Left lung (tissue), 4 donors: ENCODE measurements at regions not wholly inside any gene's neighbourhood (a gene's known extent, or its start where the extent isn't known, plus 50 kb on each side); places are given as distances from the start of the nearest gene placed in this dataset.

Experiments
- ATAC-seq: fragments of 200-7000 bp; cut with Tn5 transposase; one replicate; pipeline ENCODE4 v1.9.1; 2020; ENCODE audit warnings: moderate library complexity
- DNase-seq, 4 donors: peaks; one replicate each; pipeline ENCODE4 v3.0.0-alpha.2; 2013 to 2020
- H3K27ac ChIP-seq, 2 donors: fragments of 200-600 bp; sonication (generic) in 1 of 2; one replicate each; pipeline versions ENCODE4 v1.5.0 to v1.8.0; 2020 to 2021
- H3K27me3 ChIP-seq, 2 donors: fragments of 200-600 bp; sonication (generic) in 1 of 2; one replicate each; pipeline versions ENCODE4 v1.5.0 to v1.8.0; 2020 to 2021
- H3K36me3 ChIP-seq, 2 donors: fragments of 200-600 bp; sonication (generic) in 1 of 2; one replicate each; pipeline versions ENCODE4 v1.5.0 to v1.8.0; 2020 to 2021
- H3K4me1 ChIP-seq, 2 donors: fragments of 200-600 bp; one replicate each; pipeline ENCODE4 v1.8.0; 2021
- H3K4me3 ChIP-seq, 2 donors: fragments of 200-600 bp; sonication (generic) in 1 of 2; one replicate each; pipeline versions ENCODE4 v1.5.0 to v1.8.0; 2020 to 2021; ENCODE audit warnings: mild to moderate bottlenecking in 1 of 2
- H3K9me3 ChIP-seq, 2 donors: fragments of 200-600 bp; sonication (generic) in 1 of 2; one replicate each; pipeline versions ENCODE4 v1.5.0 to v1.8.0; 2020 to 2021
- CTCF ChIP-seq, 2 donors: fragments of 200-600 bp; sonication (generic) in 1 of 2; IDR thresholded peaks; one replicate each; pipeline versions ENCODE4 v1.5.0 to v1.8.0; 2021; ENCODE audit warnings: antibody characterized with exemption in 2 of 2
- intact Hi-C, 2 donors: fragments of 100-400 bp; cut with DNase I; formaldehyde crosslinking; loops; one replicate each; pipeline versions ENCODE4 v1.11.2 to v1.14.2; 2022
- donor health status: DM: no; HTN: yes; CAD: no.
- donor health status: DM: no; HTN: no; CAD: no.

- ATAC-seq (no peak), DNase-seq (no peak)
- Histone ChIP-seq H3K4me1 (no peaks in the 10 kb centered on the region), H3K36me3 (no peaks in the 10 kb centered on the region), H3K27ac (no peak overlapping the region), H3K9me3 (no peaks in the 10 kb centered on the region), H3K27me3 (no peaks in the 10 kb centered on the region), H3K4me3 (no peak overlapping the region)
- intact Hi-C loops, result no loop called here
- no peak for TF ChIP-seq CTCF (IDR thresholded peaks at IDR 0.05)
These were observed 226.6 kb upstream of the CCDC54 start for GRCh38 chr3:107150675-107151074.

- no peak overlapping the region for H3K4me3 ChIP-seq
- no peak for TF ChIP-seq CTCF (IDR thresholded peaks at IDR 0.05)
- H3K4me1 ChIP-seq, result no peaks in the 10 kb centered on the region
- intact Hi-C loops, result no loop called here
- H3K27ac ChIP-seq, result no peak overlapping the region
- no peaks in the 10 kb centered on the region for H3K27me3 ChIP-seq
- H3K9me3 ChIP-seq, result peaks cover 0 to 30% of the 10 kb centered on the region in 2 donors
- H3K36me3 ChIP-seq, result no peaks in the 10 kb centered on the region
- no peak for ATAC-seq
- DNase-seq, result no peak
These were observed 223.3 kb upstream of the CCDC54 start for GRCh38 chr3:107153981-107154380.

GRCh38 chr3:107172411-107172810, 204.8 kb upstream of the CCDC54 start:
- H3K4me1 ChIP-seq, result no peaks in the 10 kb centered on the region
- H3K4me3 ChIP-seq, result no peak overlapping the region
- H3K27ac ChIP-seq, result no peak overlapping the region
- ATAC-seq (no peak), DNase-seq (no peak)
- H3K27me3 ChIP-seq, result no peaks in the 10 kb centered on the region
- H3K9me3 ChIP-seq, result peaks cover 0 to 43% of the 10 kb centered on the region in 2 donors
- intact Hi-C loops, result no loop called here
- H3K36me3 ChIP-seq, result no peaks in the 10 kb centered on the region
- no peak for TF ChIP-seq CTCF (IDR thresholded peaks at IDR 0.05)

- DNase-seq (no peak), ATAC-seq (no peak)
- Histone ChIP-seq H3K36me3 (no peaks in the 10 kb centered on the region), H3K9me3 (no peaks in the 10 kb centered on the region), H3K4me1 (no peaks in the 10 kb centered on the region), H3K4me3 (no peak overlapping the region), H3K27ac (no peak overlapping the region), H3K27me3 (no peaks in the 10 kb centered on the region)
- intact Hi-C loops, result no loop called here
- no peak for TF ChIP-seq CTCF (IDR thresholded peaks at IDR 0.05)
These were observed 192.9 kb upstream of the CCDC54 start for GRCh38 chr3:107184375-107184774.

- H3K4me3 ChIP-seq, result no peak overlapping the region
- no peaks in the 10 kb centered on the region for H3K36me3 ChIP-seq
- no peak for DNase-seq
- no peaks in the 10 kb centered on the region for H3K4me1 ChIP-seq
- no peak for TF ChIP-seq CTCF (IDR thresholded peaks at IDR 0.05)
- no peaks in the 10 kb centered on the region for H3K9me3 ChIP-seq
- ATAC-seq, result no peak
- intact Hi-C loops, result no loop called here
- H3K27me3 ChIP-seq, result no peaks in the 10 kb centered on the region
- H3K27ac ChIP-seq, result no peak overlapping the region
These were observed 189.0 kb upstream of the CCDC54 start for GRCh38 chr3:107188262-107188661.
